ENCODE measurements at regions not wholly inside any gene's neighbourhood (a gene's known extent, or its start where the extent isn't known, plus 50 kb on each side); places are given as distances from the start of the nearest gene placed in this dataset.

GRCh38 chrX:136933611-136934145 is 53.2 kb upstream of the RBMX start:
- TF ChIP-seq EZH2 (IDR thresholded peaks at IDR 0.05) (no peak), POLR2AphosphoS5 (IDR thresholded peaks at IDR 0.05; ENCODE audit: borderline replicate concordance, low read depth, low read length) (no peak)
